Renal cortical epithelial cell (primary cell): ENCODE measurements at regions not wholly inside any gene's neighbourhood (a gene's known extent, or its start where the extent isn't known, plus 50 kb on each side); places are given as distances from the start of the nearest gene placed in this dataset.
A peak's percentile ranks its signal among the peaks of the same experiment; 100 is the strongest.

Experiments
- DNase-seq: peaks from one replicate; pipeline ENCODE4 v3.0.0-alpha.2; 2011; ENCODE audit warnings: low read depth

- DNase-seq = no peak
These were observed 581.7 kb downstream of the MRPL39 start for GRCh38 chr21:25025596-25025995.

- no peak for DNase-seq
These were observed 582.6 kb downstream of the MRPL39 start for GRCh38 chr21:25024639-25025038.

- DNase-seq = peak; percentile 85
These were observed 601.9 kb downstream of the MRPL39 start for GRCh38 chr21:25005388-25005787.

- DNase-seq = peak; percentile 52
These were observed 604.6 kb downstream of the MRPL39 start for GRCh38 chr21:25002676-25003075.

- no peak for DNase-seq
These were observed 612.1 kb downstream of the MRPL39 start for GRCh38 chr21:24995216-24995615.

GRCh38 chr21:24994717-24995116 is 612.6 kb downstream of the MRPL39 start:
- no peak for DNase-seq

GRCh38 chr21:24989516-24989915 is 617.8 kb downstream of the MRPL39 start:
- no peak for DNase-seq

GRCh38 chr21:24988941-24989340 is 618.3 kb downstream of the MRPL39 start:
- DNase-seq = no peak

GRCh38 chr21:24976238-24976637 is 631.0 kb downstream of the MRPL39 start:
- no peak for DNase-seq

GRCh38 chr21:24969068-24969467 is 638.2 kb downstream of the MRPL39 start:
- DNase-seq = no peak

- no peak for DNase-seq
These were observed 651.9 kb downstream of the MRPL39 start for GRCh38 chr21:24955275-24955961.

GRCh38 chr21:24948186-24948585 is 659.1 kb downstream of the MRPL39 start:
- no peak for DNase-seq

- no peak for DNase-seq
These were observed 661.4 kb downstream of the MRPL39 start for GRCh38 chr21:24945910-24946309.

- peak; percentile 11 for DNase-seq
These were observed 665.7 kb downstream of the MRPL39 start for GRCh38 chr21:24941316-24942185.

- no peak for DNase-seq
These were observed 668.0 kb downstream of the MRPL39 start for GRCh38 chr21:24939291-24939690.

GRCh38 chr21:24938573-24938972 is 668.7 kb downstream of the MRPL39 start:
- DNase-seq = no peak

- DNase-seq = no peak
These were observed 671.3 kb downstream of the MRPL39 start for GRCh38 chr21:24935991-24936390.

- DNase-seq = no peak
These were observed 696.7 kb downstream of the MRPL39 start for GRCh38 chr21:24910591-24910990.

GRCh38 chr21:24903994-24904635 is 703.2 kb downstream of the MRPL39 start:
- DNase-seq = no peak

GRCh38 chr21:24899138-24899537 is 708.1 kb downstream of the MRPL39 start:
- DNase-seq = no peak

- DNase-seq = peak; percentile 34
These were observed 709.4 kb downstream of the MRPL39 start for GRCh38 chr21:24897883-24898282.

GRCh38 chr21:24896735-24897124 is 710.6 kb downstream of the MRPL39 start:
- DNase-seq = no peak
